GM19351 (cell line): ENCODE measurements at regions not wholly inside any gene's neighbourhood (a gene's known extent, or its start where the extent isn't known, plus 50 kb on each side); places are given as distances from the start of the nearest gene placed in this dataset.
A peak's percentile ranks its signal among the peaks of the same experiment; 100 is the strongest.

Experiments
- ATAC-seq: cut with Tn5 transposase; IDR thresholded peaks from one replicate; pipeline ENCODE4 v1.9.1; 2021; ENCODE audit warnings: mild to moderate bottlenecking, moderate library complexity; ENCODE audit not compliant: unreplicated experiment

DNA sequence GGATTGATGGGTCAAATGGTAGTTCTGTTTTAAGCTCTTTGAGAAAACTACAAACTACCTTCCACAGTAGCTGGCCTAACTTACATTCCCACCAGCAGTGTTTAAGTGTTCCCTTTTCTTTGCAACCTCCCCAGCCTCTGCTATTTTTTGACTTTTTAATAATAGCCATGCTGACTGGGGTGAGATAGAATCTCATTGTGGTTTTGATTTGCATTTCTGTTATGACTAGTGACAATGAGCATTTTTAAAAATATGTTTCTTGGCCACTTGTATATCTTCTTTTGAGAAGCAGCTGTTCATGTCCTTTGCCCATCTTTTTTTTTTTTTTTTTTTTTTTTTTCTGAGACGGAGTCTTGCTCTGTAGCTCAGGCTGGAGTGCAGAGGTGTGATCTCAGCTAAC lies 155.2 kb upstream of the BMPER start:
- ATAC-seq, result peak; percentile 92

GRCh38 chr7:33751443-33751842 lies 153.9 kb upstream of the BMPER start:
- ATAC-seq, result no peak

GRCh38 chr7:33753881-33754525 lies 151.3 kb upstream of the BMPER start:
- no peak for ATAC-seq

- ATAC-seq, result no peak
Observed at GRCh38 chr7:33754933-33755928, 150.1 kb upstream of the BMPER start.

GRCh38 chr7:33757050-33757449 lies 148.3 kb upstream of the BMPER start:
- no peak for ATAC-seq

DNA sequence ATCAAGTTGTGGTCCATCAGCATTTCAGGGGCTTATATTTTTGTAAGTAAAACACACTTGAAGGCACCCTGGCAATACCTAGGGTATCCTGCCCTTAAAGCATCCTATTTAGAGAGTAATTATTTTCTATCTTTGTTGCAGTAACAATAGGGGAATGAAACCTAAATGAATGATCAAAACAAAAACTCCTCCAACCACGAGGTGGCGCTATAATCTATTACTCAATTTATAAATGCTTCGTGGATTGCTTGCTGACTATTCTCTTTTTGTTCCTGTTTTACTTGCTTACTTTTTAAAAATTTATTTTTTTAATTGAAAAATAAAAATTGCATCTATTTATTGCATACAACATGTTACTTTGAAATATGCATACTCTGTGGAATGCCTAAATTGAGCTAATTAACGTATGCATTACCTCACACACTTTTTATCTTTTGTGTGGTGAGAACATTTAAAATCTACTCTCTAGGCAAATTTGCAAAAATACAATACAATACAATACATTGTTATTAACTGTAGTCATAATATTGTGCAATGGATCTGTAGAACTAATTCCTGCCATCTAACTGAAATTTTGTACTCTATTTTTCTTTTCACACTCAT lies 147.7 kb upstream of the BMPER start:
- ATAC-seq, result no peak

DNA sequence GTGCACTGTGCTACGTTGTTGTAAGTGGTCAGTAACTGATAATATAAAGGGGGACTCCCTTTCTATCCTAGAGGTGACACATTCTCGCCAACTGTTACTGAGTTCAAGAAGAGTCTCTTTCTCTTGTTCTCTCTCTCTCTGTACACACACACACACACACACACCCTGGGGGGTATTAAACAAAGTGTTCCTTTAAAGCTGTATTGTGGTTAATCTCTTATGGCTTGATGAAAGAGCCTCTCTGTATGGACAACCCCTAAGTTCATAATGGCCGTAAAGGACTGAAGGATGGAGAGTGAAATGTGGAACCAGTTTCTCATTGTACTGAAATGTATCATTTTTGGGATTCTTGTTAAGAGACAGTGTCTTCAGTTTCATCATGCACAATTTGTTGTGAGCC lies 145.2 kb upstream of the BMPER start:
- no peak for ATAC-seq

GRCh38 chr7:33760834-33761233 lies 144.5 kb upstream of the BMPER start:
- ATAC-seq, result no peak

DNA sequence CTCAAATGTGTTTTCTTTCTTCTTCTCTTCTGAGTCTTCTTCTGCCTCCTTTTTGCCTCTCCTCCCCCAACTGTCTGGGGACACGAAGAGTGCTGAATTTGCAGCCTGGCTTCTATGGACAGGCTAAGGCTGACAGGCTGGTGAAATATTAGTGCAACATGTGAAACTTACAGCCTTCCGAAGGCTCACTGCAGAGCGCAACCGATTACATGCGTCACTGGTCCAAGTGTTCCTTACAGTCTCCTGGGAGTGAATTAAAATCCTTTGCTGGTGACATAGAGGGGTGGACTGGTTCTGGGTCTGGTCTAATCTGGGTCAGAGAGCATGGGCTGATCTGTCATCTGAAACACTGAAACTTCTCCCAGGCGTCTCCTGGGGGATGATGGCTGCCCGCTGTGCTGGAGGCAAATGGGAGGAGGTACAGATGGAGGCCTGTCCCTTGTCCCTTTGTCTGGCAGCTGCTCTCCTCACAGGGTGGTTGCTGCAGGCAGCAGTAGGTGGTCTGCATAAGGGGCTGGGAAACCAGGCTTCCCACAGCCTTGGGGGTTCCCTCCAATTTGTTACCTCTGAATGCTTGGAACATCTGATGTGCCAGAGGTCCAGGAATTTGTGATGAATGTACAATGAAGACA lies 143.8 kb upstream of the BMPER start:
- no peak for ATAC-seq

DNA sequence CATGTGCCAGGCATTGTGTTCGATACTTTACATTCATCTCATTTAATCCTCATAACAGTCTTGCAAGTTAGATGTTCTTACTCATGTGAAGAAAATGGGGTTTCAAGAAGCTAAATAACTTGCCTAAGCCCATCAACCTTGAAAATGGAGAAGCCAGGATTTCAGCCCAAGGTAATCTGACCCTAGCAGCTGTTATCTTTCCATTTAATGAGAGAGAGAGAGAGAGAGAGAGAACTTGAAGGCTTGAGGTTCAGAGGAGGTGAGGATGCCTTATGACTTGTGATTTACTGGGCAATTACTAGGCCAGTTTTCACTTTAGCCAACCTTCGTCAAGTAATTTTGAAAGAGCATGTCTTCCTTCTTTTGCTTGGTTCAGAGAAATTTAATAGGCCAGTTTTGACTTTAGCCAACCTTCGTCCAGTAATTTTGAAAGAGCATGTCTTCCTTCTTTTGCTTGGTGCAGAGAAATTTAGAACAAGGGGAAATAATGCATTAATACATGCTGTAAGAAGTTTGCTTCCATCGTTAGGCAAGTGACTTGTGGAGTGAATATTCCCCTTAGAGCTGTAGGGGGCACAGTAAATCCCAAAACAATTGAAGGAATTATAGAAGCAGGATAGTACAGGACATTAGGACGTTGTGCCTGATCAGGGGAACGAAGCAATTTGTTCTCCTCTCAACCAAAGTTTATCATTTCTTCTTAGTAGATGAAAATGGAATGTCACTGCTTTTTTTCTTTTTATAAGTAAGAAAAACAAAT lies 143.0 kb upstream of the BMPER start:
- no peak for ATAC-seq

DNA sequence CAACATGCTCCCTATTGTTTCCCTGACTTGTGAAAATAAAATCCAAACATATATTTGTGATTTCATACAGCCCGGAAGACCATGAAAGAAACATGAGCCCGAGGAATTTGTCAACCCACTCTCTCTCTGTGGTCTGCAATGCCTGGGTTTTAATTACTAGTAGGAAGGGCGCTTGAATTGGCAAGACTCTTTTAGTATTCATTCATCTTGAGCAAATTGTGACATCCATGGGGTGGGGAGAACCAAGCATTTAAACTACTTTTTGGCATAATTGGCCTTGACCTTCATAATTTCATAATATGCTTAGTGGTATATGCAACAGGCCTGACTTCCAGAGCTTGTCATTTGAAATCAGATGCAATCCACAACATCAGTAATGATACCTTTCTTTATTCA lies 142.4 kb upstream of the BMPER start:
- no peak for ATAC-seq

- no peak for ATAC-seq
Observed at GRCh38 chr7:33764752-33765451, 140.4 kb upstream of the BMPER start.

GRCh38 chr7:33766405-33766804 lies 138.9 kb upstream of the BMPER start:
- ATAC-seq, result no peak

GRCh38 chr7:33769930-33770329 lies 135.4 kb upstream of the BMPER start:
- no peak for ATAC-seq

- no peak for ATAC-seq
Observed at GRCh38 chr7:33770576-33770975, 134.8 kb upstream of the BMPER start.

GRCh38 chr7:33771422-33771821 lies 133.9 kb upstream of the BMPER start:
- ATAC-seq, result no peak

DNA sequence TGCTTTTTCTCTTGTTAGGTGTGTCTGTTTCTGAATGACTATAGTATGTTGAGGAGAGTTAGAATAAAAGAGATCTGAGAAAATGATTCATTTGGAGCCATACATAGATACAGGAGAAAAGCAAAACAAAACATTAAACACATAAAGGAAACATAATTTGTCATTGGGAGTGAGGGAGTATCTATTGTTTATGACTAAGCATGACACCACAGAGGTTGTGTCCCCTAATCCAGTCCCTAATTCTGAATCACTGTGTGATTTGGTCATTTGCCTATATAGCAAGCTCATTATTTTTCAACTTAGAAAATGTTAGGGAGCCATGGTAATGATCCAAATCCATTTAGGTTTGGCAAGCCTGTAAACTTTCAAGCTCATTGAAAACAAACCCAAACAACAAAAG lies 132.3 kb upstream of the BMPER start:
- ATAC-seq, result peak; percentile 38

- ATAC-seq, result no peak
Observed at GRCh38 chr7:33774762-33775523, 130.4 kb upstream of the BMPER start.

DNA sequence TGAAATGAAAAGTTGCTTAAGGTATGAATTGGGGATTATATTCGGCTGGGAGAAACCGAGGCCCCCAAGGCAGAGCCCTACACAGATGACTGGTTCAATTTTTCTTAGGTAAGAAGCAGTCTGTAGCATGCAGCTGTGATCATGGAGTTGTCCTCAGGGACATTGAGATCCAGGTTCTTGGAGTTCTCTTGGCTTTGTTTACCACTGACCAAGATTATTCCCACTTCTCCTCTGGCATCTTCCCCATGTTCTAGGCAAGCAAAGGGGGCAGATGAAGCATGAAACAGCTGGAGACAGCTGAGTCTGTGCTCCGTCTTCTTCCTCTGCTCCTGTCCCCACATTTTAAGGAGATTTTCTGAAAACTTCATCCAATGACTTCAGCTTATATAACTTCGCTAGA lies 129.5 kb upstream of the BMPER start:
- no peak for ATAC-seq
